ENCODE measurements at regions not wholly inside any gene's neighbourhood (a gene's known extent, or its start where the extent isn't known, plus 50 kb on each side); places are given as distances from the start of the nearest gene placed in this dataset.

DNA sequence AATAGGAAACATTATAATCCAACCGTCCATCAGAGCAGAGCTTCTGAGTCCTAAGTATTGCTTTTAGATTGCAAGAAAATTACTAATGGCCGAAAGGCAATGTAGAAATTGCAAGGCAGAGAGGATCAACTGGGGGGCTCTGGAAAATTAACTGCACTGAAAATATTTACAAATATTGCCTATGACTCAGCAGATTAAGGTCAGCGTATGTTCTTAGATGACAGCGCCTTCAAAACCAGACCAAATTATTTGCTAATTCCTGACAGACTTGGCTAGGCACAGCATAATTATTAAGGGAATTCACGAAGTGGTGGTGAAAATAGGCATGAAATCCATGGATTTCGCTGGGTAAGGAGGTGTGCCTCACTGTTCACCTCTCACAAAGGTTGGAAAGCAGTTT lies 947.7 kb downstream of the TUSC7 start:
- TF ChIP-seq, protein P1, sequence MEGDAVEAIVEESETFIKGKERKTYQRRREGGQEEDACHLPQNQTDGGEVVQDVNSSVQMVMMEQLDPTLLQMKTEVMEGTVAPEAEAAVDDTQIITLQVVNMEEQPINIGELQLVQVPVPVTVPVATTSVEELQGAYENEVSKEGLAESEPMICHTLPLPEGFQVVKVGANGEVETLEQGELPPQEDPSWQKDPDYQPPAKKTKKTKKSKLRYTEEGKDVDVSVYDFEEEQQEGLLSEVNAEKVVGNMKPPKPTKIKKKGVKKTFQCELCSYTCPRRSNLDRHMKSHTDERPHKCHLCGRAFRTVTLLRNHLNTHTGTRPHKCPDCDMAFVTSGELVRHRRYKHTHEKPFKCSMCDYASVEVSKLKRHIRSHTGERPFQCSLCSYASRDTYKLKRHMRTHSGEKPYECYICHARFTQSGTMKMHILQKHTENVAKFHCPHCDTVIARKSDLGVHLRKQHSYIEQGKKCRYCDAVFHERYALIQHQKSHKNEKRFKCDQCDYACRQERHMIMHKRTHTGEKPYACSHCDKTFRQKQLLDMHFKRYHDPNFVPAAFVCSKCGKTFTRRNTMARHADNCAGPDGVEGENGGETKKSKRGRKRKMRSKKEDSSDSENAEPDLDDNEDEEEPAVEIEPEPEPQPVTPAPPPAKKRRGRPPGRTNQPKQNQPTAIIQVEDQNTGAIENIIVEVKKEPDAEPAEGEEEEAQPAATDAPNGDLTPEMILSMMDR (IDR thresholded peaks at IDR 0.05), result no peak
- TF ChIP-seq POLR2A (IDR thresholded peaks at IDR 0.05), result no peak

Measured in adrenal gland (tissue), 5 donors.